ENCODE measurements at regions not wholly inside any gene's neighbourhood (a gene's known extent, or its start where the extent isn't known, plus 50 kb on each side); places are given as distances from the start of the nearest gene placed in this dataset.

GRCh38 chr15:93372208-93372864 lies 283.3 kb upstream of the RGMA start:
- H3K36me3 ChIP-seq (ENCODE audit: low read depth), result no peaks in the 10 kb centered on the region
- no peaks in the 10 kb centered on the region for H3K4me1 ChIP-seq (ENCODE audit: low read depth)
- no peaks in the 10 kb centered on the region for H3K9me3 ChIP-seq
- TF ChIP-seq CTCF (IDR thresholded peaks at IDR 0.05), result no peak
- ATAC-seq, result no peak
- intact Hi-C loops (cut with DNase I, micrococcal nuclease), result no loop called here
- no peak overlapping the region for H3K4me3 ChIP-seq
- DNase-seq, result no peak

DNA sequence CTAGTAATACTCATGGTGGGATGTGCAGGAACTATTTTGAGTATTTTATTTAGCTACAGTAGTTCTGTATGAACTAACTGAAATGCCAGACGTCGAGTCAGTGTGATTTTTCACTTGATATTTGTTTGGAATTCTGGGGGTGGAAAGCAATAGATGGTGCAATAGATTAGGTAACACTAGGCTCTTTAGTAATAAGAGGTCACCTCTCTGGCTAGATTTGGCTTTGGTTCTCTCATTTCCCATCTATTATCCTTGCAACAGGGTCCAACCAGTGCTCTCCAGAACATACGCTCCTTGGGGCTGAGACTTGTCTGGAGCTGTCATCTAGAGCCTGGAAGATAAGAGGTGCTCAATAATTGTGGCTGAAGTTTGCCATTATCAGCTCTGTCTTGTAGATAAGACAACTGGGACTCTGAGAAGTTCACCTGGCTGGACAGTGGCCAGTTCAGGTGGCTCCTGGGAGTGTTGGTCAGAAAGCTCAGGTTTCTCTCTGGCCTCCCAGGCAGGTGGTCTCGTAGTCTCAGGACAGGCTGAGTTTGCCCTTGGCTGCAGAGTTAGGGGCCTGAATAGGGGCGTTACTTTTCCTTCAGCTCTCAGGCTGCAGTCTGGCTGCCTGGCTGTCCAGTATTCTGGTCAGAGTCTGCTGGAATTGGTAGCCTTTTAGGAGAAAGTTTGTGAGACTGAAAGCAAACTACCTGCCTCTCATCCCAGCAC lies 277.5 kb upstream of the RGMA start:
- ATAC-seq, result no peak
- Histone ChIP-seq H3K36me3 (ENCODE audit: low read depth) (no peaks in the 10 kb centered on the region), H3K4me1 (ENCODE audit: low read depth) (no peaks in the 10 kb centered on the region), H3K9me3 (no peaks in the 10 kb centered on the region), H3K4me3 (no peak overlapping the region)
- intact Hi-C loops (cut with DNase I, micrococcal nuclease), result no loop called here
- DNase-seq, result no peak
- TF ChIP-seq CTCF (IDR thresholded peaks at IDR 0.05), result no peak

- Histone ChIP-seq H3K4me3 (no peak overlapping the region), H3K9me3 (no peaks in the 10 kb centered on the region), H3K4me1 (ENCODE audit: low read depth) (no peaks in the 10 kb centered on the region), H3K36me3 (ENCODE audit: low read depth) (no peaks in the 10 kb centered on the region)
- DNase-seq (no peak), ATAC-seq (no peak)
- no peak for TF ChIP-seq CTCF (IDR thresholded peaks at IDR 0.05)
- intact Hi-C loops (cut with DNase I, micrococcal nuclease), result no loop called here
Measured at GRCh38 chr15:93362821-93363220, 273.8 kb upstream of the RGMA start.

DNA sequence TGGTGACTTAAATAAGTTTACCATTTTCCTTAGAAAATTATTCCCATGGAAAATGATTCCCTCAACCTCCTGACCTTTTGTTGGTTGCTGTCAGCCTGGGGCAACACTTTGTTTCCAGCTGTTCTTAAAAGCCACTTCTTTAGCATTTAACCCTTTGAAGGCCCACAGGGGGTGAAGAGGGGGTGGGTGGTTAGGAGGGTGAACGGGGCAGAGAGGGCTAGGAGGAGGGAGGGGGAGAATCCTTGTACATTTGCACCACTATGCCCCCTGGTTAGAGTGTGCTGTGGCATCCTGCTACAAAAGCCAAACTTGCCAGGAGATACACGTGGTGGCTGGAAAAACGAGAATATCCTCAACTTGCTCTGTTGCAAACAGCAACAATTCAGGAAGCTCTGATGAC lies 273.2 kb upstream of the RGMA start:
- Histone ChIP-seq H3K4me1 (ENCODE audit: low read depth) (no peaks in the 10 kb centered on the region), H3K36me3 (ENCODE audit: low read depth) (no peaks in the 10 kb centered on the region), H3K4me3 (no peak overlapping the region), H3K9me3 (no peaks in the 10 kb centered on the region)
- intact Hi-C loops (cut with DNase I, micrococcal nuclease), result no loop called here
- DNase-seq (no peak), ATAC-seq (no peak)
- no peak for TF ChIP-seq CTCF (IDR thresholded peaks at IDR 0.05)

DNA sequence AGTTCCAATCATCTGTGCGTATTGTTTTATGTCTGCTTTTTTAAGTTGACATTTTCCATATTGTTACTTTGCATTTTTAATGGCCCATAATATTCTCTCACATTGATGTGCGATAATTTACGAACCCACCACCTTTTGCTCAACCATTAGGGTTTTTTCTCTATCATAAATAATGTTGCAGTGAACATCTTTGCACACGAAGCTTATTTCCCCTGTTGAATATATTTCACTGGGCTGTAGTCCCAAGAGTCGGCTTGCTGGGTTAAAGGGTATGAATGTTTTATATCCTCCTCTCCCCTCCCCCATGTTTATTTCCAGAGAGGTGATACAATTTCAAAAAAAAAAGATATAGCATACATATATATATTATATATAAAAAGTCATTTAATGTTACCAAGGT lies 272.7 kb upstream of the RGMA start:
- TF ChIP-seq CTCF (IDR thresholded peaks at IDR 0.05), result no peak
- ATAC-seq (no peak), DNase-seq (no peak)
- H3K4me3 ChIP-seq, result no peak overlapping the region
- H3K36me3 ChIP-seq (ENCODE audit: low read depth), result no peaks in the 10 kb centered on the region
- no peaks in the 10 kb centered on the region for H3K4me1 ChIP-seq (ENCODE audit: low read depth)
- no peaks in the 10 kb centered on the region for H3K9me3 ChIP-seq
- intact Hi-C loops (cut with DNase I, micrococcal nuclease), result no loop called here

Measured in mucosa of descending colon (tissue), 3 donors.